ACHN (cell line): ENCODE measurements at regions not wholly inside any gene's neighbourhood (a gene's known extent, or its start where the extent isn't known, plus 50 kb on each side); places are given as distances from the start of the nearest gene placed in this dataset.
"Not testable (repeated sequence)": the region's sequence is repeated elsewhere in the genome, so short reads cannot be mapped to it uniquely, and the experiment has no call there.

Source experiments
- DNase-seq: peaks from one replicate; pipeline ENCODE4 v3.0.0-alpha.2; 2015
- in situ Hi-C: cut with HindIII; loops from 2 replicates; pipeline ENCODE4 v1.10.0; 2017; ENCODE audit warnings: low sequenced_read_pairs, low pct_ligation_motif_present, low pct_unique_long_range_greater_than_20kb

DNA sequence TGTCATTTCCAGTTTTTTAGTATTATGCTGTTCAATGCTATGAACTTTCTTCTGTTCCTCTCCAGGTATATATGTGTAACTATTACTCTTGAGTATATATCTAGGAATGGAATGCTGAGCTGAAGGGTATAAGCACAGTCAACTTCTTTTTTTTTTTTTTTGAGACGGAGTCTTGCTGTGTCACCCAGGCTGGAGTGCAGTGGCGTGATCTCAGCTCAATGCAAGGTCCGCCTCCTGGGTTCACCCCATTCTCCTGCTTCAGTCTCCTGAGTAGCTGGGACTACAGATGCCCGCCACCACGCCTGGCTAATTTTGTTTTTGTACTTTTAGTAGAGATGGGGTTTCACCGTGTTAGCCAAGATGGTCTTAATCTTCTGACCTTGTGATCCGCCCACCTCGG lies 110.5 kb downstream of the DACT1 start:
- in situ Hi-C loops, DNase-seq: not testable (repeated sequence)

DNA sequence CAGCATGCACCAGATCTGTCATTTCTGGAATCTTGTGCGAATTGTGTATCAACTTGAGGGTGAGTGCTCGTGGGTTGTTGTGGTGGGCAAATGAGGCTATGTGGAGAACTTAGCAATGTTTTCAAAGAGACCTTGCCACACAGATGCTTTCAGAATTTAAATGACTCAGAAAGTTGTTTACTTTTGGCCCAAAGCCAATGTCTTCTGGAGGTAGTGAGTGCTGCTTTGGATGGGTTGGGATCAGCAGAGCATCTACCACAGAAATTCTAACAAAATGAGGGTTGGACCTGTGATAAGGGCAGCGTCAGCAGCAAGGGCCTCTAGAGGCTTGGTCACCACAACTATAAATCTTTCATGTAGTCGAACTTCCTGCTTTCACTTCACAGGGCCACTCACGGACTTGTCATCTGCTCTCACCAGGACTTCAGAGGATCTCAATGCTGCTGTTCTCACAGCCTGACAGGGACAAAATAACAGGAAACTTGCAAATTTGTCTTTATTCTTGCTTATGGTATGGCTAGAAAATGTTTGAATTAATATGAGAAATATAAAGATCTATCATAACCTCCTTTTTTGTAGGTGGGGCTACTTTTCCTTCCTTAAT lies 111.4 kb downstream of the DACT1 start:
- DNase-seq, result peak; percentile 77
- in situ Hi-C loops, result no loop called here

DNA sequence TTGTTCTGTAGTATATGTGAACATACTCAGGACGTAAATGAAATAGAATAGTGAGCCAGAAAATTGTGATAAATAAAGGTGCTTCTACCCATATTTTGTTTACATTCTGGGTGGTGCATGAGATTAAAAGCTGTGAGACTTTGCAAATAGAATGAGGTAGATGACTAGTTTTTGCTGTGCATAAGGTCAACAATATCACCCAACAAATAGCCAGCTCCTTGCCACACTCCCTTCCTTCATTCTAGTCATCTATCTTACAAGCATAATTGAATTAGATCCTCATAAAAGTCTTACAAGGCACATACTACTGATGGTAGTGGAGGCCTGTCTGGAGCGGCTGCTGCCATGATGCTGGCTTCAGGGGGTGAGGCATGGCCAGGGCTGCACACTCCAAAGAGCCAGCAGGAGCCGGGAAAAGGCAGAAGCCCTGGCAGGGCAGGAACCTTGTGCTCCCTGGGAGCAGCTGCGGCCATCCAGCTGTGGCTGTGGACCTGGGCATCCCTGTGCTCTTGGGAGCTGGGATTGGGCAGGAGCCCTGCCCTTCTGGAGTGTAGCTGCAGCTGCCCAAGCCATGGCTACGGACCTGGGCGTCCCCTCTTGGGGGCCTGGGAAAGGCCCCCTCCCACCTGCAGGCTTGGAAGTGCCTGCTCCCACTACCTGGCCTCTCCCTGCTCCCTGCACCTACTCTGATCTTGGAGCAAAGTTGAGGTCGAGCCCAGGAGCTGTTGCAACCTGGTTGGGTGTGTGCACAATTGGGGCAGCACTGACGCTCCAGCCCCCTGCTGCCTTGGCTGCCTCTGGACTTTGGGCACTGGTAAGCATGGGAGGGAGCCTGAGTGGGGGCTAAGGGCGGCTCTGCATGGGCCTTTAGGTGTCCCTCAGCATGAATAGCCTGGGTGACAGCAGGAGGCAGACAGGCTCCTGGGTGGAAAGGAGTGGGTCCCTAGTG lies 112.8 kb downstream of the DACT1 start:
- in situ Hi-C loops, result no loop called here

DNA sequence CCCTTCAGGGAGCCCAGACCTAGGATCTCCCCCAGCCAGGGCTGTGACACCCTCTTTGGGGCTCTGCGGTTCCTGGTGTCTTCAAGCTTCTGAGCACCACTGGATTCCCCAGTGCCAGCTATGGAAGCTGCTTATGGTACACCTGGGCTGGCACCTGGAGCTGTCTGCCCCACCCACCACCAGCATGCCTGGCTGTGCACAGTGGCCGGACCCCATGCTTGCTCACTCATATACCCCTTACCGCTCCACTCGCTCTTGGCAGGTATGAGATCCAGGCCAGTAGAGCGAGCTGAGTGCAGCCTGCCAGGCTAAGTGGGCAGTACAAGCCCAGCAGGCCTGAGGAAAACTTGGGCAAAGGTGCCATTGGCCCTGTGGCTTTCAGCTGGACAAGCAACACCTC lies 114.0 kb downstream of the DACT1 start:
- no peak for DNase-seq
- in situ Hi-C loops, result no loop called here

More for the DNA sequence above, 112.8 kb downstream of the DACT1 start:
- DNase-seq, result no peak

DNA sequence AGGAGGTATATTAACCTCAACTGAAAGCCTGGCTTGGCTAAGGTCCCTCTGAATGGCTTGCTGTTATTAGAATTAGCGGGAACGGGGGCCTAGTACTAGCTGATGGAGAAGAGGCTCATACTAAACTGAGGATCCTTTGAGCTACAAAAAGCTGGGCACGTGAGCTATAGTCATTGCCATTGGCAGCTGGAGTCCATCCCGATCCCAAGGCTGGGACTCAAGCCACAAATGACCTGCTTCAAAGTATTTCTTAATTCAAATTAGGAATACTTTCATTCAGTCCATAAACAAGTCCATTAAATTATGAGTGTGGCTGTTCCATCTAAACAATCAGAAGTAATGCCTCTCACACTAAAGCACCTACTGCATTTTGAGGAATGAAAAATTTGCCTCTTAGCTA lies 114.5 kb downstream of the DACT1 start:
- DNase-seq, result no peak
- in situ Hi-C loops, result no loop called here

DNA sequence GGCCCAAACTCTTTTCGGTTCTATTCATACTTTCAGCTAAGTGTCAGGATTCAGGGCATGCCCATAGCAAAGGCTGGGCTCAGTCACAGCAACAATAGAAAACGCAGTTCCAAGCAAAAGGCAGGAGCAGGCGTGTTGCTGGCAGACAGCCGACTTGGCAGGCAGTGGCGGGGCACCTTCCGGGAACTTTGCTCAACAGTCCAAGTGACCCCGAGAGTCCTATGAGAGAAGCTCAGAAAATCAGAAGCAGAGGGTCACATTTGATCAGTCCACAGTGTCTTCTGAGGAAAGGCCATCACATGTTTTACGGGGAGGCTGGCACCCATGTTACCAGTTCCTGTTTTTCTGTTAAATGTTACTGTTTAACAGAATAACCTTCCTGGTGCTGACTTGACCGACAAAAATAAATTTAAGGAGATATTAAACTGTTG lies 115.0 kb downstream of the DACT1 start:
- peak; percentile 44 for DNase-seq

DNA sequence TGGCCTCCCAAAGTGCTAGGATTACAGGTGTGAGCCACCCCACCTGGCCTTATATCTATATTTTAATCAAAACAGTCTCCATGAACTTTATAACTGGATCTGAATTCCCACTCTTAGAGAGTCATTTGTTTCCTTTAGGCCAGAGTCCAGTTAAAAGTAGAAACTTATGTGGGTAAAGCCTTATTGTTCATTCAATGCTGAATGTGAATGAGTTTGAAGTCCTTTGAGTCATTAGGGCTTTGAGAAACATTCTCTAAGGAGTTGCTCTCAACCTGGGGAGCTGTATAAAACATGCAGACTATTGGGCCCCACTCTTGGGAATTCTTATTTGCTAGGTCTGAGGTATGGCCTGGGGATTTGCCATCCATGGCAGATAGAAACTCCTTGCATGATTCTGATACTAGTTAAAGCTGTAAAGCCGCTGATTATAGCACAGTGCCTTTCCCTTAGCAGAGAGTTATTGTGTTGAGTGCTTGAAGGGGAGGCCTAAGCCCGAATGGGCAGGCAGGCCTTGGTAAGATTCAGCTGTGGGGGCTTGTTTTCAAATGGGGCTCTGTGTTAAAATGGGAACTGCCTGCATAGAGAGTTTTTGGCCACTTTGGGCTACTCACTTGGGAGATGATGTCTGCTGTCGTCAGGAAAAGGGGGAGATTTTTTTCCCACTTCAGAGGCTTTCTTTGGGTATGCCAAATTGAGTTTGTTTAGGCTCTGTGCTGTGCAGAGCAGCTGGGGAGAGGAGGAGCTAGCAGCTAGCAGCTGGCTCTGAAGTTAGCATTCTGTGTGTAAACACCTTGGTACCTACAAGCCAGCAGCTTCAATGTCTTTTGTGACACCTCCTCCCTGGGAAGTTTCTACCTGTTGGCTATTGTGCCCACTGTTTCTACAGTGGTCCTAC lies 117.5 kb downstream of the DACT1 start:
- DNase-seq, result no peak
- in situ Hi-C loops, result no loop called here

More for the DNA sequence above, 115.0 kb downstream of the DACT1 start:
- in situ Hi-C loops, result no loop called here

DNA sequence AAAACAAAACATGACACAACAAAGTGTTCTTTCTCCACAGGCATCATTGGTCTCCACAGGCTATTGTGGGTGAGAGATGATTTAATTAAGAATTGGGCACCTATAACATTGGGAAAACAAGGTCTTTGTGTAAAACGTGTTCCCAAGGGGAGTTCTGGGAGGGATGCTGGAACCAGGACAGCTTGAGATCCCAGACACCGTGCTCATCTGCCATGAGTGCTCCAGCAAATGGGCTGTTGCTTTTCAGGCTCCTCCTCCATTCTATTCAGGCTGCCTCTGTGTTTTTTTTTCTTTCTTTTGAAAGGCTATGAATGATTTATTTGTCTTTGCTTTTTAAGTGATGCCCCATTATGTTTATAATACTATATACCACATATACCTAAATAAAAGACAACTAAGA lies 122.4 kb downstream of the DACT1 start:
- in situ Hi-C loops, result no loop called here
- no peak for DNase-seq

DNA sequence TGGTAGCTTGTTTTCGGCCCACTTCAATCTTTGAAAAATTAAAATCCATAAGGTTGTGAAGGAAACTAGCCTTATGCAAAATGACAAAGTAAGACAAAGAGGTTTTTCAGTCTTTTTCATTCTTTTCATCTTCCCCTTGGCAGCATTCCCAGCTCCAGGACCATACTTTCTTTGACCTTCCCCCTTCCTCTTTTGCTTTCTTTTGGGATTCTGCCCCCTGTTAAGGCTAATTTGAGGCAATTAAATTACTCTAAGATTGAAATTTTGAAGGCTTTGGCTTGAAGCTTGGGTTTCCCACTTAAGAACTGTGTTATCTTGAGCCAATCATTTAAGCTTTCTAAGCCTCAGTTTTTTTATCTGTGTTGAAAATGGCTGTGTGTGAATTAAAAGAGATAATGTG lies 124.9 kb downstream of the DACT1 start:
- in situ Hi-C loops, result no loop called here
- DNase-seq, result no peak

DNA sequence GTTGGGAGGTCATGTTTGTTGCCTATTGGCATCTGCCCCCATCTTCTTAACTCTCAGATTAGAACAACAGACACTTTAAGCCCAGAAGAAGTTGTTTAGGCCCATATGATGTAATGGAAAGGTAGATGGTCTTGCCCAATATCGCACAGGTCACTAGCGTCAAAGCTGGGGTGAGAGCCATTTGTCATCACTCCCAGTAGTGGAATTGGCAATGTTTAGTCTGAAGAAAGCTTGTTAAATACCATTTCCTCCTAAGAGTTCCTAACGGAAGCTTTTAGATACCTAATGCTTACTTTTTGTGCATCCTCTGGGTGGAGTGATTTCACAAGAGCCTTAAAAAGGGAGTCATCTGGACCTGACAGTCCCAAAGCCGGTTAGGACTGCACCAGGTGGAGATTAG lies 125.4 kb downstream of the DACT1 start:
- in situ Hi-C loops, result no loop called here
- no peak for DNase-seq

DNA sequence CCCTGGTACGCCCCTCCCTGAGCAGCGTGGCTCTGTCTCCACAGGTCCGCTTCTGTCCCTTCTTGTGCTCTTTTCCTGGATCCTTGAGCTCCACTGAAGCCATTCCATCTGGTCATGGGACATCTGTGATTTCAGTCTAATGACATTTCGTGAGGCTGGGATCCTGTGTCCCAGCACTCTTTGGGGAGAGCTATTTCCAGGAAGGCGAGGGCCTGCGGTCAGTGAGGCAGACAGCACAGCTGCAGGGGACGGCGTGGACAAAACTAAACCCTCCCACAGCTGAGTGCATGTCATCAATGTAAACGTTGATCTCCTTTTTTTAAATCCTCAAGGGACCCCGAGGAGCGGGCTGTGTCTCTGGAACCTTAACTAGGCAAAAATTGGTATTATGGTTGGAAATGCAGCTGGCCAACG lies 127.7 kb downstream of the DACT1 start:
- in situ Hi-C loops, result no loop called here
- DNase-seq, result no peak

DNA sequence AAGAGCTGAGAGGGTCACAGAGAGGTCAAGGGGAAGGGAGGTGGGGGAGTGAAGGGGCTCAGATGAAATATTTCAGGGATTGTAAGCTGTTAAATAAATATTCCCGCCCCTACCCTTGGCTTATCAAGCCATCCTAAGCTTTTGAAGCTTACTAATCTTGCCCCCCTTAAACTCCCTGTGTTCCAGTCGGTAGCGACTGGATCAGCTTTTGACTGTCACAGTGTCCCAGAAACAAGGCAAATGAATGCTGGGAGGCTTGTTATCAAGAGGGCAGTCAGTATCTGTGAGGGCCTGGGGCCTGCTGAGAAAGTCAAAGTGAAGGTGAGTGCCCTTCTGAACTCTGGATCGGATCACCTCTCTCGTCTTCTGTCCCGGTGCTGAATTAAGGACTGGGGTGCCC lies 128.1 kb downstream of the DACT1 start:
- in situ Hi-C loops, result no loop called here
- no peak for DNase-seq

DNA sequence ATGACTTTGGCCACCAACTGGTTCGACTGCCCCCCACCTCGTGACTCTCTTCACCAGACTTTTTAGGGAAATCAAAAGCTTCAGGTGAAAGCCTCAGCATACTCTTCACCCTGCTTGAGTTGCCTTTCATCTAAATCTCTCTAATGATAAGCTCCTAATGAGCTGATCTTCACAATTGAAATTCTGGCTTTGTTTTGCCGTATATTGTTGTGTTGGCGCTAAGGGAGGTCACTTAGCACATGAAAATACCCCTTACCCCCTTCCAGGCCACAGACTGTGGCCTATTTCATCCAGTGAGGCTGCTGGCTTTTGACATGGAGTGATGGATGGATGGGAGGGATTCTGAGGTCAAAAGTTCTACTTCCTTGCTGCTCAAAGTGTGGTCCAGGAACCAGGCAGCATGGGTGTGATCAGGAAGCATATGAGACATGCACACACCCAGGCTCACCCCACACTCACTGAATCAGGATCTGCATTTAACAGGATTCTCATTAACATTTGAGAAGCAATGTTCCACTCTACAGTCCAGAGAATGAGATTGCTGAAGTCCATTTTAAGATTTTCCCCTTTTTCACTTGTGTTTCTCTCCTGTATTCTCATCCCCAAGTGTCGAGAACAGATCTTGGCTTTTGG lies 131.4 kb downstream of the DACT1 start:
- DNase-seq, result no peak
- in situ Hi-C loops, result no loop called here

DNA sequence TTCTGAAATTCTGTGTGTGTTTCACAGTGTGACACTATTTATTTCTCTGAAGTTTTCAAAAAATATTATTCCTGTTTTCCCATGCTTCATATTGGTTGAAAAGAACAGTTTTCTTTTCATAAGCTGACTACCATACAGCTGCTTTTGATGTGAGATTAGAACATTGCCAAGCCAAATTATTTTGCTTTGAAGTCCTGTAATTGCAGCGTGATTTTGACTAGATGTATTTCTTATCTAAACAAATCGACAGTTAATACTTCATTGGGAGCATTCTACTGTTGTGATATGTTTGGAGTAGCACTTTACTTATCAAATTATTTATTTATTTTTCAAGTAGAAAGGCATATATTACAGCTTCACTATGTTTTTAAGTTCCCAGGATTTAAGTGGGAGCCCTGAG lies 132.0 kb downstream of the DACT1 start:
- in situ Hi-C loops, result no loop called here
- DNase-seq, result no peak

DNA sequence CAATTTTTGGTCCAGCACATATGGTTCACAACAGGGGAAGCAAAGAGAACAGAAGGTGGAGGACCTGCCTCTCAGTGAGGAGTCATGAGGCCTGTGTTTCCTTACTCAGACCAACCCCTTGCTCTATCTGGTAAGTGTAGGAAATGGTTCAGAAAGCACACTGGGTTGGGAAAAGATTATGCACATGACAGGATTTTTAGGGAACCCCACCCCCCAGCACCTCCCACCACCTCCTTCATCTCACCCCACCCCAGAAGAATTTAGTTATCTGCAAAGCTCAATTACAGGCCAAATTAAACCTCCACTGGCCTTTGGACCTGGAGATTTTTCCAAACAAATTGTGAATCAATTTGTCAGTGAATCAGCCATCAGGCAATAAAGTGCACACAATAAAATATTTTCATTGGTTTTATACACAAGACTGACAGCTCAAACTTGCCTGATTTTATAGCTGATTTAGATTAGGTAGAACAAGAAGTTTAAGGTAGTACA lies 132.8 kb downstream of the DACT1 start:
- no peak for DNase-seq
- in situ Hi-C loops, result no loop called here

DNA sequence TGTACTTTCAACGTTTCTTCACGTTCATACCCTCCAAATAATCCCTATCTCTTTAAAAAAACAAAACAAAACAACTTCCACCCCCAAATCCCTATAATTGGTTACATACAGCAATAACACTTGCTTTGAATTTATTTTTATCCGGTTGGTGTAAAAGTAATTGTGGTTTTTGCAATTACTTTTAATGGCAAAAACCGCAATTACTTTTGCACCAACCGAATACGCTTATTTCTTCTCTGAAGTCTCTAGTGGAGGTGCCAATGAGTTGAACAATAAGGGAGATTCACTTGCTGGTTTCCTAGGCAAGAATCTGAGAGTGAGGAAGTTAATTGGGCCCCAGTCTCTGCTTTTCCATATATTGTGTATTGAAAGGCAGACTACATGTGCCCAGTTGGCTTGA lies 133.3 kb downstream of the DACT1 start:
- in situ Hi-C loops, result no loop called here
- DNase-seq, result no peak

DNA sequence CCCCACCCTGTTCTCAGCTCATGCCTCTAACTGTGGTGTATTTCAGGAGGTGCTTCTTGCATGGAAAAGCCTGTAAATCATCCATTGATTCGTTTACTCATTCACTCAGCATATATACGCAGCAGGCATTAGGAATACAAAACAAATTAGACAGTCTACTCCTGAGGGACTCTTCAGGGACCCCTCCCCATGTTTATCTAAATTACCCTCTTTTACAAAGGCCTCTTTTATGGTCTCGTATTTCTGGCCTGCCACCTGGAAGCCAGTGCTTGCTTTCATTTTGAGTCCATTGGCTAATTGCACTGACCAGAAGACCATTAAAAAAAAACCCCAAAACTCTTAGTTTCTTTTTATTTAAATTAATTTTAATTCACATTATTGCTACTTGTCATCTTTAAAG lies 134.4 kb downstream of the DACT1 start:
- in situ Hi-C loops, result no loop called here
- DNase-seq, result no peak

DNA sequence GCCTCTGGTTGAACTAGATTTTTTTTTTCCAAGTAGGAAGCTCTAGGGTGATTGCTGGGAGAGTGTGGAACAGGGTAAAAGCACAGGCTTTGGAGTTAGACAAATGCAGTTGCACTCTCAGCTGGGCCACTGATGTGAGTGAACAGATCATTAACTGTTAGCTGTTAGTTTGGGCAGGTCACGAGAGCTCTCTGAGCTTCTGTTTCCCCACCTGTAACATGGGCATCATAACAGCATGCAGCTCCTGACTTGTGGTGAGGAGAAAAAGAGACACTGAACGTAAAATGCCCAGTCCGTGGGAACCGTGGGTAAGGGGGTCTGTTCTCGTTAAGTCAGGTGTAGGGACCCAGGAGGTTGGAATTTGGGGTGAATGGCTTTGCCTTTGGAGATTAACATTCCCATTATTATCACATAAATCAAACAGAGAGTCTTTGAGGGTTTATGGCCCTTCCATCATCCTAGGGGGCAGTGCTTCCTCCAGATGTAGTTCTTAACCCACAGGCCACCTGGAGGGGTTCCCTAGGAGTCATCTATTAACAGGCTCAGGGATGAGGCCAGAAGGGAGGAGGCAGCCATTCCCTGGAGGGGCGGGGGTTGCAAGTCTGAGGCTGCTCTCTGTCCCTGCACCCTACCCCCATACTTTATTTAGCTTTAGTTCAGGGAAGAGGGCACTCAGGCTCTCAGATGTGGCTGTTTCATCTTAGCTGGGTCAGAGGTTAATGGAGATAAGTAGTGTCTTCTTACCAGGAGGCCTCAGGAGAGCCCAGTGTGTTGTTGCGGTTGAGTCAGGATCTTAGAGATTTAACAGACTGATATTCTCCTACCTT lies 135.2 kb downstream of the DACT1 start:
- in situ Hi-C loops, result no loop called here
- no peak for DNase-seq
